Lower leg skin (tissue), 3 donors: ENCODE measurements at regions not wholly inside any gene's neighbourhood (a gene's known extent, or its start where the extent isn't known, plus 50 kb on each side); places are given as distances from the start of the nearest gene placed in this dataset.

Experiments used
- POLR2A ChIP-seq, 2 donors: fragments of 450-650 bp; IDR thresholded peaks; one replicate each; pipeline ENCODE4 v1.6.1; 2016 to 2017; ENCODE audit warnings: antibody characterized with exemption in 2 of 2, mild to moderate bottlenecking in 1 of 2, moderate library complexity in 1 of 2
- TF ChIP-seq, protein P1 (sequence below), 3 donors: fragments of 450-650 bp; IDR thresholded peaks; one replicate each; pipeline ENCODE4 v1.5.1; 2016; ENCODE audit warnings: antibody characterized with exemption in 3 of 3, mild to moderate bottlenecking in 3 of 3, moderate library complexity in 2 of 3

DNA sequence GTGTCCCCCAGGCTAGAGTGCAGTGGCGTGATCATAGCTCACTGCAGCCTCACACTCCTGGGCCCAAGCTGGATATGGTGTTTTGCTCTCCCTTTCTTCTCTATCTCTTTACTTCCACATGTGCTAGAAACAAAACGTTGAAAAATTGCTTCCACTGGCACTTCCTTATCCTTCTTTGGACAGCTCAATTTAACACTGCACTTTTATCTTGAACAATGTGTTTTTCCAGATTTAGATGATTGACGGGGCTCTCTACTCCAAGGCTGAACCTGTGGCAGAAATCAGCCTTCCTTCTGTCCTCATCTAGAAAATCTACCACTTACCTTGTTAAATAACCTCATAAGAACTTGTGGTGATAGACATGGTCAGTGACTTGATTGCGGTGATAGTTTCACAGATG lies 165.1 kb downstream of the DAD1 start:
- TF ChIP-seq POLR2A (IDR thresholded peaks at IDR 0.05): no peak
- TF ChIP-seq, protein P1, sequence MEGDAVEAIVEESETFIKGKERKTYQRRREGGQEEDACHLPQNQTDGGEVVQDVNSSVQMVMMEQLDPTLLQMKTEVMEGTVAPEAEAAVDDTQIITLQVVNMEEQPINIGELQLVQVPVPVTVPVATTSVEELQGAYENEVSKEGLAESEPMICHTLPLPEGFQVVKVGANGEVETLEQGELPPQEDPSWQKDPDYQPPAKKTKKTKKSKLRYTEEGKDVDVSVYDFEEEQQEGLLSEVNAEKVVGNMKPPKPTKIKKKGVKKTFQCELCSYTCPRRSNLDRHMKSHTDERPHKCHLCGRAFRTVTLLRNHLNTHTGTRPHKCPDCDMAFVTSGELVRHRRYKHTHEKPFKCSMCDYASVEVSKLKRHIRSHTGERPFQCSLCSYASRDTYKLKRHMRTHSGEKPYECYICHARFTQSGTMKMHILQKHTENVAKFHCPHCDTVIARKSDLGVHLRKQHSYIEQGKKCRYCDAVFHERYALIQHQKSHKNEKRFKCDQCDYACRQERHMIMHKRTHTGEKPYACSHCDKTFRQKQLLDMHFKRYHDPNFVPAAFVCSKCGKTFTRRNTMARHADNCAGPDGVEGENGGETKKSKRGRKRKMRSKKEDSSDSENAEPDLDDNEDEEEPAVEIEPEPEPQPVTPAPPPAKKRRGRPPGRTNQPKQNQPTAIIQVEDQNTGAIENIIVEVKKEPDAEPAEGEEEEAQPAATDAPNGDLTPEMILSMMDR (IDR thresholded peaks at IDR 0.05): no peak
